DND-41 (cell line): ENCODE measurements at regions not wholly inside any gene's neighbourhood (a gene's known extent, or its start where the extent isn't known, plus 50 kb on each side); places are given as distances from the start of the nearest gene placed in this dataset.

Experiments used
- CTCF ChIP-seq: IDR thresholded peaks from 2 replicates; pipeline ENCODE4 v1.5.1; 2012; ENCODE audit warnings: borderline replicate concordance, low read length, moderate library complexity, mild to moderate bottlenecking; ENCODE audit not compliant: poor library complexity, severe bottlenecking; ENCODE audit errors: extremely low read depth
- EZH2 ChIP-seq: IDR thresholded peaks from 3 replicates; pipeline ENCODE4 v1.6.1; 2012; ENCODE audit warnings: borderline replicate concordance, low read depth, mild to moderate bottlenecking, moderate library complexity, low read length, inconsistent platforms; ENCODE audit not compliant: severe bottlenecking

- TF ChIP-seq CTCF (no peak), EZH2 (no peak)
Observed at GRCh38 chr2:18156421-18156820, 278.0 kb downstream of the KCNS3 start.
